ENCODE measurements at regions not wholly inside any gene's neighbourhood (a gene's known extent, or its start where the extent isn't known, plus 50 kb on each side); places are given as distances from the start of the nearest gene placed in this dataset.

- H3K36me3 ChIP-seq (ENCODE audit: insufficient read depth, low read length): no peaks in the 10 kb centered on the region
- no peaks in the 10 kb centered on the region for H3K36me3 Mint-ChIP-seq (ENCODE audit: low read depth, unreplicated experiment)
- no peaks in the 10 kb centered on the region for H3K79me2 ChIP-seq (ENCODE audit: insufficient read depth, low read length)
- H3K9me3 Mint-ChIP-seq (ENCODE audit: unreplicated experiment): peaks cover 3% of the 10 kb centered on the region
- H2AFZ ChIP-seq (ENCODE audit: low read depth, low read length): no peak overlapping the region
- H3K4me2 ChIP-seq (ENCODE audit: low read length): no peak overlapping the region
- H4K20me1 ChIP-seq (ENCODE audit: insufficient read depth, low read length): no peaks in the 10 kb centered on the region
- no peak for TF ChIP-seq EZH2 (IDR thresholded peaks at IDR 0.05; ENCODE audit: insufficient read depth, low read length)
- TF ChIP-seq, protein P1, sequence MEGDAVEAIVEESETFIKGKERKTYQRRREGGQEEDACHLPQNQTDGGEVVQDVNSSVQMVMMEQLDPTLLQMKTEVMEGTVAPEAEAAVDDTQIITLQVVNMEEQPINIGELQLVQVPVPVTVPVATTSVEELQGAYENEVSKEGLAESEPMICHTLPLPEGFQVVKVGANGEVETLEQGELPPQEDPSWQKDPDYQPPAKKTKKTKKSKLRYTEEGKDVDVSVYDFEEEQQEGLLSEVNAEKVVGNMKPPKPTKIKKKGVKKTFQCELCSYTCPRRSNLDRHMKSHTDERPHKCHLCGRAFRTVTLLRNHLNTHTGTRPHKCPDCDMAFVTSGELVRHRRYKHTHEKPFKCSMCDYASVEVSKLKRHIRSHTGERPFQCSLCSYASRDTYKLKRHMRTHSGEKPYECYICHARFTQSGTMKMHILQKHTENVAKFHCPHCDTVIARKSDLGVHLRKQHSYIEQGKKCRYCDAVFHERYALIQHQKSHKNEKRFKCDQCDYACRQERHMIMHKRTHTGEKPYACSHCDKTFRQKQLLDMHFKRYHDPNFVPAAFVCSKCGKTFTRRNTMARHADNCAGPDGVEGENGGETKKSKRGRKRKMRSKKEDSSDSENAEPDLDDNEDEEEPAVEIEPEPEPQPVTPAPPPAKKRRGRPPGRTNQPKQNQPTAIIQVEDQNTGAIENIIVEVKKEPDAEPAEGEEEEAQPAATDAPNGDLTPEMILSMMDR (IDR thresholded peaks at IDR 0.05; ENCODE audit: insufficient read depth, low read depth, low read length): no peak
- H3K4me1 ChIP-seq (ENCODE audit: insufficient read depth, low read length): no peaks in the 10 kb centered on the region
- no peak overlapping the region for H3K4me3 Mint-ChIP-seq (ENCODE audit: unreplicated experiment)
- DNase-seq (ENCODE audit: low read depth): no peak
- H3K27ac ChIP-seq (ENCODE audit: low read depth, low read length): no peak overlapping the region
- H3K4me1 Mint-ChIP-seq (ENCODE audit: low read depth, unreplicated experiment): no peaks in the 10 kb centered on the region
- H3K9ac ChIP-seq (ENCODE audit: low read length): no peak overlapping the region
- H3K9me3 ChIP-seq (ENCODE audit: insufficient read depth, low read depth, low read length): no peaks in the 10 kb centered on the region
- H3K27me3 Mint-ChIP-seq (ENCODE audit: low read depth, unreplicated experiment): no peaks in the 10 kb centered on the region
- FAIRE-seq: no peak
- H3K4me3 ChIP-seq (ENCODE audit: insufficient read depth, low read depth, low read length): no peak overlapping the region
- no peaks in the 10 kb centered on the region for H3K27me3 ChIP-seq (ENCODE audit: insufficient read depth, low read length)
- no peak overlapping the region for H3K27ac Mint-ChIP-seq (ENCODE audit: unreplicated experiment)
These were observed 135.1 kb downstream of the PLG start for GRCh38 chr6:160837146-160837545.

DNA sequence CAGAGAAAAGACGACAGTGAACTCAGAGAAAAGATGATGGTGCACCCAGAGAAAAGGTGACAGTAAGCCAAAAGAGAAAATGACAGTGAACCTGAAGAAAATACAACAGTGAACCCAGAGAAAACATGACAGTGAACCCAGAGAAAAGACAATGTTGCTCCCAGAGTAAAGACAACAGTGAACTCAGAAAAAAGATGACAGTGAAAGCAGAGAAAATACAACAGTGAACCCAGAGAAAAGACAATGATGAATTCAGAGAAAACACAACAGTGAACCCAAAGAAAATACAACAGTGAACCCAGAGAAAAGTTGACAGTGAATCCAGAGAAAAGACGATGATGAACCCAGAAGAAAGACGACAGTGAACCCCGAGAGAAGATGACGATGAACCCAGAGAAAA, 140.5 kb upstream of the MAP3K4 start:
- no peak overlapping the region for H3K4me3 ChIP-seq (ENCODE audit: insufficient read depth, low read depth, low read length)

GRCh38 chr6:160853946-160854345, 137.6 kb upstream of the MAP3K4 start:
- Histone ChIP-seq H4K20me1 (ENCODE audit: insufficient read depth, low read length) (no peaks in the 10 kb centered on the region), H3K79me2 (ENCODE audit: insufficient read depth, low read length) (no peaks in the 10 kb centered on the region), H3K27ac (ENCODE audit: low read depth, low read length) (no peak overlapping the region), H3K27me3 (ENCODE audit: insufficient read depth, low read length) (no peaks in the 10 kb centered on the region), H3K9ac (ENCODE audit: low read length) (no peak overlapping the region), H3K36me3 (ENCODE audit: insufficient read depth, low read length) (no peaks in the 10 kb centered on the region), H3K4me2 (ENCODE audit: low read length) (no peak overlapping the region), H3K4me1 (ENCODE audit: insufficient read depth, low read length) (no peaks in the 10 kb centered on the region), H3K4me3 (ENCODE audit: insufficient read depth, low read depth, low read length) (no peak overlapping the region), H3K9me3 (ENCODE audit: insufficient read depth, low read depth, low read length) (no peaks in the 10 kb centered on the region), H2AFZ (ENCODE audit: low read depth, low read length) (no peak overlapping the region)
- Mint-ChIP-seq H3K27ac (ENCODE audit: unreplicated experiment) (no peak overlapping the region), H3K36me3 (ENCODE audit: low read depth, unreplicated experiment) (no peaks in the 10 kb centered on the region), H3K27me3 (ENCODE audit: low read depth, unreplicated experiment) (no peaks in the 10 kb centered on the region), H3K4me1 (ENCODE audit: low read depth, unreplicated experiment) (no peaks in the 10 kb centered on the region), H3K4me3 (ENCODE audit: unreplicated experiment) (no peak overlapping the region), H3K9me3 (ENCODE audit: unreplicated experiment) (no peaks in the 10 kb centered on the region)
- DNase-seq (ENCODE audit: low read depth) (no peak), FAIRE-seq (no peak)
- TF ChIP-seq, protein P1 (IDR thresholded peaks at IDR 0.05; ENCODE audit: insufficient read depth, low read depth, low read length): no peak
- TF ChIP-seq EZH2 (IDR thresholded peaks at IDR 0.05; ENCODE audit: insufficient read depth, low read length): no peak

More for the DNA sequence above, 140.5 kb upstream of the MAP3K4 start:
- Mint-ChIP-seq H3K27me3 (ENCODE audit: low read depth, unreplicated experiment) (no peaks in the 10 kb centered on the region), H3K27ac (ENCODE audit: unreplicated experiment) (no peak overlapping the region), H3K9me3 (ENCODE audit: unreplicated experiment) (no peaks in the 10 kb centered on the region), H3K36me3 (ENCODE audit: low read depth, unreplicated experiment) (no peaks in the 10 kb centered on the region), H3K4me3 (ENCODE audit: unreplicated experiment) (no peak overlapping the region), H3K4me1 (ENCODE audit: low read depth, unreplicated experiment) (no peaks in the 10 kb centered on the region)
- H3K27me3 ChIP-seq (ENCODE audit: insufficient read depth, low read length): no peaks in the 10 kb centered on the region
- no peaks in the 10 kb centered on the region for H3K36me3 ChIP-seq (ENCODE audit: insufficient read depth, low read length)
- FAIRE-seq: no peak
- no peaks in the 10 kb centered on the region for H3K79me2 ChIP-seq (ENCODE audit: insufficient read depth, low read length)
- no peak overlapping the region for H3K9ac ChIP-seq (ENCODE audit: low read length)
- no peak for TF ChIP-seq EZH2 (IDR thresholded peaks at IDR 0.05; ENCODE audit: insufficient read depth, low read length)
- TF ChIP-seq, protein P1 (IDR thresholded peaks at IDR 0.05; ENCODE audit: insufficient read depth, low read depth, low read length): no peak
- H4K20me1 ChIP-seq (ENCODE audit: insufficient read depth, low read length): no peaks in the 10 kb centered on the region
- no peak overlapping the region for H3K4me2 ChIP-seq (ENCODE audit: low read length)
- H3K4me1 ChIP-seq (ENCODE audit: insufficient read depth, low read length): no peaks in the 10 kb centered on the region
- no peak for DNase-seq (ENCODE audit: low read depth)
- H3K27ac ChIP-seq (ENCODE audit: low read depth, low read length): no peak overlapping the region
- H2AFZ ChIP-seq (ENCODE audit: low read depth, low read length): no peak overlapping the region
- H3K9me3 ChIP-seq (ENCODE audit: insufficient read depth, low read depth, low read length): no peaks in the 10 kb centered on the region

Measured in astrocyte (in vitro differentiated cells and primary cell).